DOHH2 (cell line): ENCODE measurements at regions not wholly inside any gene's neighbourhood (a gene's known extent, or its start where the extent isn't known, plus 50 kb on each side); places are given as distances from the start of the nearest gene placed in this dataset.

Source experiments
- H3F3A ChIP-seq: fragments of 200-600 bp; sonication (generic), shearing (Covaris generic); 2 replicates; pipeline ENCODE4 v1.6.0; 2016; ENCODE audit warnings: antibody characterized with exemption, mild to moderate bottlenecking; ENCODE audit not compliant: control insufficient read depth, insufficient read depth
- H3K27ac ChIP-seq: fragments of 200-600 bp; sonication (generic); 2 replicates; pipeline ENCODE4 v1.5.1; 2014; ENCODE audit warnings: low read depth, mild to moderate bottlenecking, low read length, moderate library complexity
- H3K27me3 ChIP-seq: fragments of 200-600 bp; sonication (generic); 2 replicates; pipeline ENCODE4 v1.6.1; 2014; ENCODE audit warnings: mild to moderate bottlenecking, low read length, mixed read lengths; ENCODE audit not compliant: control insufficient read depth
- H3K36me3 ChIP-seq: fragments of 200-600 bp; sonication (generic); 2 replicates; pipeline ENCODE4 v1.6.1; 2014; ENCODE audit warnings: mild to moderate bottlenecking, low read length, moderate library complexity, mixed read lengths; ENCODE audit not compliant: control insufficient read depth
- H3K4me1 ChIP-seq: fragments of 200-600 bp; sonication (generic); 2 replicates; pipeline ENCODE4 v1.6.1; 2014; ENCODE audit warnings: mild to moderate bottlenecking, low read length, mixed read lengths; ENCODE audit not compliant: control insufficient read depth
- H3K4me2 ChIP-seq: fragments of 200-600 bp; sonication (generic); 2 replicates; pipeline ENCODE4 v1.6.0; 2014; ENCODE audit warnings: mild to moderate bottlenecking, low read length, moderate library complexity
- H3K4me3 ChIP-seq: fragments of 200-600 bp; sonication (generic); 2 replicates; pipeline ENCODE4 v1.5.1; 2014; ENCODE audit warnings: mild to moderate bottlenecking, low read length, mixed read lengths
- H3K79me2 ChIP-seq: fragments of 200-600 bp; sonication (generic); 2 replicates; pipeline ENCODE4 v1.6.1; 2014; ENCODE audit warnings: mild to moderate bottlenecking, low read length, mixed read lengths; ENCODE audit not compliant: control insufficient read depth
- H3K9me2 ChIP-seq: fragments of 200-600 bp; sonication (generic); replicated peaks from 2 replicates; pipeline ENCODE4 v1.6.1; 2014; ENCODE audit warnings: mild to moderate bottlenecking, low read length, mixed read lengths; ENCODE audit not compliant: control insufficient read depth
- H3K9me3 ChIP-seq: fragments of 200-600 bp; sonication (generic); 2 replicates; pipeline ENCODE4 v1.6.1; 2014; ENCODE audit warnings: antibody characterized with exemption, low read length, mixed read lengths; ENCODE audit not compliant: control insufficient read depth, insufficient read depth
- H4K20me1 ChIP-seq: fragments of 200-600 bp; sonication (generic); 2 replicates; pipeline ENCODE4 v1.6.0; 2014; ENCODE audit warnings: low read depth, mild to moderate bottlenecking, antibody characterized with exemption, low read length, moderate library complexity; ENCODE audit not compliant: control insufficient read depth, insufficient read depth
- CTCF ChIP-seq: fragments of 200-600 bp; sonication (generic); IDR thresholded peaks from one replicate; pipeline ENCODE4 v1.5.1; 2014; ENCODE audit warnings: antibody characterized with exemption, mild to moderate bottlenecking, low read depth, low read length; ENCODE audit not compliant: poor library complexity, severe bottlenecking
- EZH2phosphoT487 ChIP-seq: fragments of 200-600 bp; sonication (generic); IDR thresholded peaks from 2 replicates; pipeline ENCODE4 v1.6.1; 2017; ENCODE audit warnings: borderline replicate concordance, mild to moderate bottlenecking, antibody characterized with exemption, low read length, moderate library complexity, mixed read lengths

- no peak overlapping the region for H3K4me3 ChIP-seq
- no peak for TF ChIP-seq EZH2phosphoT487
- TF ChIP-seq CTCF, result no peak
- H3F3A ChIP-seq, result no peaks in the 10 kb centered on the region
Measured at GRCh38 chr3:117586161-117586560, 876.6 kb downstream of the TUSC7 start.

GRCh38 chr3:117587416-117587815, 877.8 kb downstream of the TUSC7 start:
- Histone ChIP-seq H3K79me2 (no peaks in the 10 kb centered on the region), H3F3A (no peaks in the 10 kb centered on the region)

More at GRCh38 chr3:117586161-117586560, 876.6 kb downstream of the TUSC7 start:
- H3K9me3 ChIP-seq, result no peaks in the 10 kb centered on the region
- H3K79me2 ChIP-seq, result no peaks in the 10 kb centered on the region
- H3K27me3 ChIP-seq, result no peaks in the 10 kb centered on the region
- no peaks in the 10 kb centered on the region for H3K9me2 ChIP-seq
- H3K36me3 ChIP-seq, result no peaks in the 10 kb centered on the region
- H4K20me1 ChIP-seq, result no peaks in the 10 kb centered on the region
- no peak overlapping the region for H3K4me2 ChIP-seq
- no peak overlapping the region for H3K27ac ChIP-seq
- H3K4me1 ChIP-seq, result no peaks in the 10 kb centered on the region

GRCh38 chr3:117589454-117589853, 879.9 kb downstream of the TUSC7 start:
- Histone ChIP-seq H3K9me3 (no peaks in the 10 kb centered on the region), H3K27me3 (no peaks in the 10 kb centered on the region), H3K4me3 (no peak overlapping the region), H3K4me1 (no peaks in the 10 kb centered on the region), H3K79me2 (no peaks in the 10 kb centered on the region), H3K9me2 (no peaks in the 10 kb centered on the region), H4K20me1 (no peaks in the 10 kb centered on the region), H3K4me2 (no peak overlapping the region), H3K27ac (no peak overlapping the region), H3K36me3 (no peaks in the 10 kb centered on the region), H3F3A (no peaks in the 10 kb centered on the region)
- no peak for TF ChIP-seq CTCF
- no peak for TF ChIP-seq EZH2phosphoT487

More at GRCh38 chr3:117587416-117587815, 877.8 kb downstream of the TUSC7 start:
- TF ChIP-seq CTCF (no peak), EZH2phosphoT487 (no peak)
- H4K20me1 ChIP-seq, result no peaks in the 10 kb centered on the region
- no peaks in the 10 kb centered on the region for H3K27me3 ChIP-seq
- H3K9me3 ChIP-seq, result no peaks in the 10 kb centered on the region
- H3K4me2 ChIP-seq, result no peak overlapping the region
- no peak overlapping the region for H3K4me3 ChIP-seq
- no peaks in the 10 kb centered on the region for H3K4me1 ChIP-seq
- no peaks in the 10 kb centered on the region for H3K36me3 ChIP-seq
- H3K27ac ChIP-seq, result no peak overlapping the region
- H3K9me2 ChIP-seq, result no peaks in the 10 kb centered on the region
